Liver (tissue), 8 donors: ENCODE measurements at regions not wholly inside any gene's neighbourhood (a gene's known extent, or its start where the extent isn't known, plus 50 kb on each side); places are given as distances from the start of the nearest gene placed in this dataset.

Experiments
- DNase-seq: peaks from one replicate; pipeline ENCODE4 v3.0.0-alpha.2; 2017; ENCODE audit warnings: low spot score
- H3K27ac ChIP-seq, 2 donors: one replicate each; pipeline ENCODE4 v1.7.0; 2013; ENCODE audit warnings: inconsistent platforms in 2 of 2, low read length in 2 of 2, control low read depth in 1 of 2, low read depth in 1 of 2, mild to moderate bottlenecking in 1 of 2
- H3K27me3 ChIP-seq, 4 donors: one replicate each; pipeline versions ENCODE4 v1.6.1 to v1.7.0; 2013; ENCODE audit warnings: low read length in 3 of 4, inconsistent platforms in 1 of 4, mild to moderate bottlenecking in 1 of 4, moderate library complexity in 1 of 4; ENCODE audit not compliant: control insufficient read depth in 4 of 4, insufficient read depth in 4 of 4
- H3K36me3 ChIP-seq, 4 donors: one replicate each; pipeline versions ENCODE4 v1.6.1 to v1.7.0; 2013; ENCODE audit warnings: low read length in 3 of 4, mild to moderate bottlenecking in 3 of 4, low read depth in 1 of 4, moderate library complexity in 1 of 4; ENCODE audit not compliant: control insufficient read depth in 4 of 4, insufficient read depth in 3 of 4
- H3K4me1 ChIP-seq, 4 donors: one replicate each; pipeline versions ENCODE4 v1.6.1 to v1.7.0; 2013; ENCODE audit warnings: low read length in 3 of 4, mild to moderate bottlenecking in 3 of 4, moderate library complexity in 1 of 4; ENCODE audit not compliant: control insufficient read depth in 4 of 4, insufficient read depth in 4 of 4
- H3K4me3 ChIP-seq, 3 donors: one replicate each; pipeline versions ENCODE4 v1.6.1 to v1.7.0; 2013; ENCODE audit warnings: low read length in 3 of 3, control low read depth in 1 of 3, low read depth in 1 of 3, mild to moderate bottlenecking in 1 of 3
- H3K9ac ChIP-seq, 2 donors: one replicate each; pipeline ENCODE4 v1.7.0; 2013; ENCODE audit warnings: low read length in 2 of 2, mild to moderate bottlenecking in 2 of 2, moderate library complexity in 2 of 2, control low read depth in 1 of 2, low read depth in 1 of 2
- H3K9me3 ChIP-seq, 4 donors: one replicate each; pipeline versions ENCODE4 v1.6.1 to v1.7.0; 2013; ENCODE audit warnings: low read length in 3 of 4; ENCODE audit not compliant: control insufficient read depth in 4 of 4
- CTCF ChIP-seq: fragments of 150-350 bp; IDR thresholded peaks from 2 replicates; pipeline ENCODE4 v1.5.1; 2017; ENCODE audit warnings: improper control_type of control experiment, low read depth, low read length; ENCODE audit not compliant: missing input control
- EGR1 ChIP-seq, 2 donors: IDR thresholded peaks; 2 replicates each; pipeline ENCODE4 v1.6.1; 2016 to 2018; ENCODE audit warnings: antibody characterized with exemption in 2 of 2, low read depth in 2 of 2
- FOXA1 ChIP-seq: IDR thresholded peaks from 2 replicates; pipeline ENCODE4 v1.6.1; 2016; ENCODE audit warnings: antibody characterized with exemption
- JUND ChIP-seq, 2 donors: IDR thresholded peaks; 2 replicates each; pipeline ENCODE4 v1.6.1; 2016; ENCODE audit warnings: antibody characterized with exemption in 2 of 2
- TAF1 ChIP-seq: conservative IDR thresholded peaks from 2 replicates; pipeline ENCODE4 v1.6.1; 2016; ENCODE audit warnings: antibody characterized with exemption, mild to moderate bottlenecking
- YY1 ChIP-seq: IDR thresholded peaks from 2 replicates; pipeline ENCODE4 v1.6.1; 2016; ENCODE audit warnings: antibody characterized with exemption, mild to moderate bottlenecking
- ZBTB33 ChIP-seq: IDR thresholded peaks from 2 replicates; pipeline ENCODE4 v1.6.1; 2016; ENCODE audit warnings: antibody characterized with exemption
- WGBS: extraction: QIAGEN DNeasy Blood & Tissue Kit; methylation state at CpG from one replicate; pipeline ENCODE4 v1.1.7; 2013; 5-methylcytosine and 5-hydroxymethylcytosine counted together
- TF ChIP-seq, protein P1 (sequence below): IDR thresholded peaks from 2 replicates; pipeline ENCODE4 v1.6.1; 2016; ENCODE audit warnings: antibody characterized with exemption, mild to moderate bottlenecking
- TF ChIP-seq, protein P2 (sequence below): IDR thresholded peaks from 2 replicates; pipeline ENCODE4 v1.6.1; 2016; ENCODE audit warnings: antibody characterized with exemption
- donor health status: healthy.
- donor health status: healthy.
- donor health status: healthy.
- donor health status: healthy.
- donor health status: healthy.

DNA sequence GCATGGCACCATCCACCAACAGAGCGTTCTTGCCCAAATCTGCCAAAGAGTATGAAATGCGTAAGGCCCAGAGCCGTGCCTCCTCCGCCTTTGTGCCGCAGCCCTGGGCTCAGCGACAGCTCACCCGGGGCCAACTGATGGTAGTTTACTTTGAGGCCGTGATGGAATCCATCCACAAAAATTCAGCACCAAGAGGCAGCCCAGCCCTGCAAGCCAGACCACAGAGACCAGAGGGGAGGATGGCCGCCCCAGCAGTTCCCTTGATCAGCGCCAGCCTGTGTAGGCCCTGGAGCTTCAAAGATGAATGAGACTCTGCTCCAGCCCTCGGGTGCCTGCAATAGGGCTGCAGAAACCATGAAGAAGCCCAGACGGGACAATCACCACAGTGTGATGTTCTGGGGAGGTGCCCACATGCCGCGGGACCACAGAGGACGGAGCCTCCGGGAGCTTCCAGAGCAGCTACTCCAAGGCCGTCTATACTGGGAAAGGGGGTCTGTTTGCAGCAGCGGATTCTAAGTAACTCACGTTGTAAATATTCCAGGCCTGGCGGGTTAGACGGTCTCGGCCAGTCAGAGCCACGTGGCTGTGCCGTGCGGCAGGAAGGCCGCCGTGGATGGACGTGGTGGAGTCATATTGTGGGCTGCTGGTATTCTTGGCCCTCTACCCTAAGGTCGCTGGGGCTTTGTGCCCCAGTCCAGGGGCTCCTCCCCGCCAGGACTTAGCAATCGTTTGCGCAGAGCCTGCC, 80.3 kb downstream of the RBFOX3 start:
- Histone ChIP-seq H3K36me3 (no peaks in the 10 kb centered on the region), H3K9me3 (no peaks in the 10 kb centered on the region), H3K27ac (no peak overlapping the region), H3K4me1 (no peaks in the 10 kb centered on the region), H3K27me3 (peaks cover 0 to 11% (median 5%) of the 10 kb centered on the region in 4 donors), H3K9ac (no peak overlapping the region), H3K4me3 (no peak overlapping the region)
- 82% methylated on average over 32 of the region's 32 CpGs for WGBS
- no peak for DNase-seq
- no peak for TF ChIP-seq TAF1

- TF ChIP-seq, protein P1, sequence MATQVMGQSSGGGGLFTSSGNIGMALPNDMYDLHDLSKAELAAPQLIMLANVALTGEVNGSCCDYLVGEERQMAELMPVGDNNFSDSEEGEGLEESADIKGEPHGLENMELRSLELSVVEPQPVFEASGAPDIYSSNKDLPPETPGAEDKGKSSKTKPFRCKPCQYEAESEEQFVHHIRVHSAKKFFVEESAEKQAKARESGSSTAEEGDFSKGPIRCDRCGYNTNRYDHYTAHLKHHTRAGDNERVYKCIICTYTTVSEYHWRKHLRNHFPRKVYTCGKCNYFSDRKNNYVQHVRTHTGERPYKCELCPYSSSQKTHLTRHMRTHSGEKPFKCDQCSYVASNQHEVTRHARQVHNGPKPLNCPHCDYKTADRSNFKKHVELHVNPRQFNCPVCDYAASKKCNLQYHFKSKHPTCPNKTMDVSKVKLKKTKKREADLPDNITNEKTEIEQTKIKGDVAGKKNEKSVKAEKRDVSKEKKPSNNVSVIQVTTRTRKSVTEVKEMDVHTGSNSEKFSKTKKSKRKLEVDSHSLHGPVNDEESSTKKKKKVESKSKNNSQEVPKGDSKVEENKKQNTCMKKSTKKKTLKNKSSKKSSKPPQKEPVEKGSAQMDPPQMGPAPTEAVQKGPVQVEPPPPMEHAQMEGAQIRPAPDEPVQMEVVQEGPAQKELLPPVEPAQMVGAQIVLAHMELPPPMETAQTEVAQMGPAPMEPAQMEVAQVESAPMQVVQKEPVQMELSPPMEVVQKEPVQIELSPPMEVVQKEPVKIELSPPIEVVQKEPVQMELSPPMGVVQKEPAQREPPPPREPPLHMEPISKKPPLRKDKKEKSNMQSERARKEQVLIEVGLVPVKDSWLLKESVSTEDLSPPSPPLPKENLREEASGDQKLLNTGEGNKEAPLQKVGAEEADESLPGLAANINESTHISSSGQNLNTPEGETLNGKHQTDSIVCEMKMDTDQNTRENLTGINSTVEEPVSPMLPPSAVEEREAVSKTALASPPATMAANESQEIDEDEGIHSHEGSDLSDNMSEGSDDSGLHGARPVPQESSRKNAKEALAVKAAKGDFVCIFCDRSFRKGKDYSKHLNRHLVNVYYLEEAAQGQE: no peak
- no peak for TF ChIP-seq CTCF
- TF ChIP-seq YY1: no peak
- TF ChIP-seq FOXA1: no peak
- no peak for TF ChIP-seq JUND (IDR thresholded peaks at IDR 0.05)
- no peak for TF ChIP-seq ZBTB33
- TF ChIP-seq, protein P2, sequence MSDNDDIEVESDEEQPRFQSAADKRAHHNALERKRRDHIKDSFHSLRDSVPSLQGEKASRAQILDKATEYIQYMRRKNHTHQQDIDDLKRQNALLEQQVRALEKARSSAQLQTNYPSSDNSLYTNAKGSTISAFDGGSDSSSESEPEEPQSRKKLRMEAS: no peak
- no peak for TF ChIP-seq EGR1 (IDR thresholded peaks at IDR 0.05; ENCODE audit: low read depth in 2 of 2)
- H3K27me3 ChIP-seq: peaks cover 0 to 11% (median 5%) of the 10 kb centered on the region in 4 donors
- no peak for DNase-seq
- H3K4me1 ChIP-seq: no peaks in the 10 kb centered on the region
- H3K27ac ChIP-seq: no peak overlapping the region
- H3K9me3 ChIP-seq: no peaks in the 10 kb centered on the region
- H3K36me3 ChIP-seq: no peaks in the 10 kb centered on the region
- WGBS: 55% methylated on average over 11 of the region's 11 CpGs
- H3K4me3 ChIP-seq: no peak overlapping the region
- no peak overlapping the region for H3K9ac ChIP-seq
Measured at GRCh38 chr17:79529661-79530081, 81.2 kb downstream of the RBFOX3 start.
